Esophagus squamous epithelium (tissue), 5 donors: ENCODE measurements at regions not wholly inside any gene's neighbourhood (a gene's known extent, or its start where the extent isn't known, plus 50 kb on each side); places are given as distances from the start of the nearest gene placed in this dataset.

Source experiments
- DNase-seq: peaks from one replicate; lab custom pipeline; 2025; lab: John Stamatoyannopoulos, UW
- H3K27ac ChIP-seq, 4 donors: fragments of 200-600 bp; sonication (generic); one replicate each; pipeline ENCODE4 v1.5.1; 2016 to 2019; ENCODE audit warnings: mild to moderate bottlenecking in 1 of 4
- H3K27me3 ChIP-seq, 4 donors: fragments of 200-600 bp; sonication (generic); 1 replicate in 3 of 4; 2 replicates in 1 of 4; pipeline versions ENCODE4 v1.5.1 to v1.6.0; 2017 to 2021; ENCODE audit warnings: antibody characterized with exemption in 1 of 4
- H3K36me3 ChIP-seq, 3 donors: fragments of 200-600 bp; sonication (generic); one replicate each; pipeline ENCODE4 v1.5.1; 2016 to 2019
- H3K4me1 ChIP-seq, 3 donors: fragments of 200-600 bp; sonication (generic); one replicate each; pipeline ENCODE4 v1.5.1; 2017 to 2019
- H3K4me3 ChIP-seq, 4 donors: fragments of 200-600 bp; sonication (generic); 1 replicate in 3 of 4; 2 replicates in 1 of 4; pipeline ENCODE4 v1.5.1; 2016 to 2019; ENCODE audit warnings: mild to moderate bottlenecking in 2 of 4, moderate library complexity in 1 of 4
- H3K9me3 ChIP-seq, 3 donors: fragments of 200-600 bp; sonication (generic); one replicate each; pipeline ENCODE4 v1.5.1; 2016 to 2019
- CTCF ChIP-seq, 6 experiments: fragments of 450-650 bp in 4 of 6; fragments of 200-600 bp in 2 of 6; sonication (generic) in 2 of 6; IDR thresholded peaks; one replicate each; pipeline ENCODE4 v1.5.1; 2016 to 2019; ENCODE audit warnings: antibody characterized with exemption in 6 of 6, mild to moderate bottlenecking in 4 of 6, moderate library complexity in 4 of 6
- POLR2A ChIP-seq, 4 donors: fragments of 450-650 bp; IDR thresholded peaks; one replicate each; pipeline ENCODE4 v1.6.1; 2017; ENCODE audit warnings: antibody characterized with exemption in 4 of 4, mild to moderate bottlenecking in 4 of 4, moderate library complexity in 3 of 4
- WGBS, 2 donors: methylation state at CpG; one replicate each; pipeline ENCODE4 v1.1.5; 2018; 5-methylcytosine and 5-hydroxymethylcytosine counted together
- intact Hi-C: fragments of 100-400 bp; cut with DNase I; formaldehyde crosslinking; loops from one replicate; pipeline ENCODE4 v1.15.0; 2022
- donor health status: DM: yes; HTN: yes; CAD: no.

DNA sequence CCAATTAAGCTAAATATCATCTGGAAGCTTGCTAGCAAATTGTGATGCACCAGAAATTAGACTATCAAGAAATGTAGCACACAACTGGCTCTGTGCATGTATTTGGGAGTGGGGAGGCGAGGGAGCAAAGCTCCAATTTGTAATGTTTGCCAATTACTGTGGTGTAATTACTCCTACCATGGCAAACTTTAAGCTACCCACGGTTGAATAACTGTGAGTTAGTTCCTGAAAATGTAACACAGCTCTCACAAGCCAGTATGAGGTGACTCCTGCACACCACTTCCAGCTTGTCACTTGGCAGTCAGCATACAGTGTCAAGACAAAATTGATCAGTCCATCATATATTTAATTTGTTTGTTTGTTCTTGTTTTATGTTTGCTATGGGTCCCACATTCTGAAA is 141.2 kb downstream of the TM2D1 start:
- no peak for TF ChIP-seq CTCF (IDR thresholded peaks at IDR 0.05)
- no peak for TF ChIP-seq POLR2A (IDR thresholded peaks at IDR 0.05)
- no peaks in the 10 kb centered on the region for H3K9me3 ChIP-seq
- peaks cover 2 to 59% (median 10%) of the 10 kb centered on the region in 3 donors for H3K4me1 ChIP-seq
- 50 to 64% methylated on average over 2 of the region's 2 CpGs for WGBS, 2 donors
- DNase-seq: no peak
- no peak overlapping the region for H3K27ac ChIP-seq
- H3K4me3 ChIP-seq: no peak overlapping the region
- no peaks in the 10 kb centered on the region for H3K36me3 ChIP-seq
- H3K27me3 ChIP-seq: no peaks in the 10 kb centered on the region
- intact Hi-C loops: no loop called here

- no peak overlapping the region for H3K4me3 ChIP-seq
- peaks cover 0 to 38% (median 6%) of the 10 kb centered on the region in 3 donors for H3K4me1 ChIP-seq
- H3K9me3 ChIP-seq: no peaks in the 10 kb centered on the region
- H3K27ac ChIP-seq: no peak overlapping the region
- no peak for TF ChIP-seq POLR2A (IDR thresholded peaks at IDR 0.05)
- TF ChIP-seq CTCF (IDR thresholded peaks at IDR 0.05): no peak
- H3K27me3 ChIP-seq: no peaks in the 10 kb centered on the region
- H3K36me3 ChIP-seq: no peaks in the 10 kb centered on the region
- WGBS, 2 donors: 77 to 86% methylated on average over 2 of the region's 2 CpGs
- no peak for DNase-seq
- intact Hi-C loops: no loop called here
Observed at GRCh38 chr1:61581251-61581650, 143.7 kb downstream of the TM2D1 start.

GRCh38 chr1:61580417-61580816 is 144.5 kb downstream of the TM2D1 start:
- no peaks in the 10 kb centered on the region for H3K27me3 ChIP-seq
- DNase-seq: no peak
- H3K9me3 ChIP-seq: no peaks in the 10 kb centered on the region
- peaks cover 0 to 32% (median 6%) of the 10 kb centered on the region in 3 donors for H3K4me1 ChIP-seq
- peak overlapping the region in 1 of 4 donors; percentile 46 for H3K27ac ChIP-seq
- no peaks in the 10 kb centered on the region for H3K36me3 ChIP-seq
- intact Hi-C loops: no loop called here
- H3K4me3 ChIP-seq: no peak overlapping the region
- 70 to 81% methylated on average over 2 of the region's 2 CpGs for WGBS, 2 donors
- TF ChIP-seq CTCF (IDR thresholded peaks at IDR 0.05) (no peak), POLR2A (IDR thresholded peaks at IDR 0.05) (no peak)

DNA sequence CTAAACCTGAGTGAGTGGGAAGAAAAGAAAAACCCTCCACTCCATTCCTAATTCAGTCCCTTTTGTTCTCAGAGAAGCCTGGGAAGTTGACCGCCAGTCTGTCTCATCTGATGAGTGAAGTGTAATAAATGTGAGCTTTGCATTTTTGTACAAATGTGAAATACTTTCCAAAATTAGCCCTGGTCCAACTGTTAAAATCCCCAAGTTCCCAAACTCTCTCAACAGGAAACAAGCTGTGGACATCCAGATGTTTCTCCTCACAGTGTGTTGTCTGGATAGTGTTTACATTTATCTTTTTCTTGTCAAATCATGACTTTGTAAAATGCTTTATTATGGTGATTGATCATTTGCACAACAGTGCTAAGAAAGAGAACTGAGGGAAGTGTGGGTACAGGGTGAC is 145.1 kb downstream of the TM2D1 start:
- no peaks in the 10 kb centered on the region for H3K36me3 ChIP-seq
- TF ChIP-seq CTCF (IDR thresholded peaks at IDR 0.05): no peak
- no peak for TF ChIP-seq POLR2A (IDR thresholded peaks at IDR 0.05)
- H3K9me3 ChIP-seq: no peaks in the 10 kb centered on the region
- WGBS, 2 donors: 67 to 94% methylated on average over 1 of the region's 1 CpG
- intact Hi-C loops: no loop called here
- H3K4me3 ChIP-seq: no peak overlapping the region
- H3K27ac ChIP-seq: peak overlapping the region in 1 of 4 donors; percentile 46
- peaks cover 0 to 26% (median 3%) of the 10 kb centered on the region in 3 donors for H3K4me1 ChIP-seq
- DNase-seq: no peak
- no peaks in the 10 kb centered on the region for H3K27me3 ChIP-seq

- no peak for TF ChIP-seq POLR2A (IDR thresholded peaks at IDR 0.05)
- TF ChIP-seq CTCF (IDR thresholded peaks at IDR 0.05): no peak
- no peak overlapping the region for H3K4me3 ChIP-seq
Observed at GRCh38 chr1:61572046-61572445, 152.9 kb downstream of the TM2D1 start.

More at GRCh38 chr1:61572046-61572445, 152.9 kb downstream of the TM2D1 start:
- no peak for DNase-seq
- Histone ChIP-seq H3K27me3 (no peaks in the 10 kb centered on the region), H3K27ac (no peak overlapping the region), H3K9me3 (peaks cover 0 to under 1% (median 0%) of the 10 kb centered on the region in 3 donors), H3K36me3 (no peaks in the 10 kb centered on the region), H3K4me1 (peaks cover 0 to 19% (median 7%) of the 10 kb centered on the region in 3 donors)
- 62 to 72% methylated on average over 3 of the region's 3 CpGs for WGBS, 2 donors
- intact Hi-C loops: no loop called here
